Femur (tissue), 1 donor: ENCODE measurements at regions not wholly inside any gene's neighbourhood (a gene's known extent, or its start where the extent isn't known, plus 50 kb on each side); places are given as distances from the start of the nearest gene placed in this dataset.

Experiments used
- DNase-seq: peaks from one replicate; pipeline ENCODE4 v3.0.0-alpha.2; 2017

- DNase-seq, result peak; percentile 27
Measured at GRCh38 chr5:149441986-149442385, 62.9 kb upstream of the IL17B start.

- DNase-seq, result no peak
Measured at GRCh38 chr5:149441194-149441753, 62.2 kb upstream of the IL17B start.

- DNase-seq, result no peak
Measured at GRCh38 chr5:149439899-149440542, 60.9 kb upstream of the IL17B start.

- DNase-seq, result no peak
Measured at GRCh38 chr5:149438711-149439132, 59.6 kb upstream of the IL17B start.

- DNase-seq, result no peak
Measured at GRCh38 chr5:149438281-149438680, 59.2 kb upstream of the IL17B start.

GRCh38 chr5:149437391-149438040 is 58.4 kb upstream of the IL17B start:
- DNase-seq, result no peak

GRCh38 chr5:149435660-149436059 is 56.6 kb upstream of the IL17B start:
- DNase-seq, result no peak

GRCh38 chr5:149435015-149435376 is 55.9 kb upstream of the IL17B start:
- no peak for DNase-seq

GRCh38 chr5:149434162-149435014 is 55.3 kb upstream of the IL17B start:
- peak; percentile 70 for DNase-seq

GRCh38 chr5:149433524-149434131 is 54.5 kb upstream of the IL17B start:
- no peak for DNase-seq

GRCh38 chr5:149432911-149433401 is 53.9 kb upstream of the IL17B start:
- no peak for DNase-seq

GRCh38 chr5:149432376-149432775 is 53.3 kb upstream of the IL17B start:
- no peak for DNase-seq

GRCh38 chr5:149429839-149430721 is 51.0 kb upstream of the IL17B start:
- DNase-seq, result no peak
